Progenitor cell of endocrine pancreas (in vitro differentiated cells): ENCODE measurements at regions not wholly inside any gene's neighbourhood (a gene's known extent, or its start where the extent isn't known, plus 50 kb on each side); places are given as distances from the start of the nearest gene placed in this dataset.
"Not testable (repeated sequence)": the region's sequence is repeated elsewhere in the genome, so short reads cannot be mapped to it uniquely, and the experiment has no call there.

ENCODE experiments used
- DNase-seq: peaks from one replicate; pipeline ENCODE4 v3.0.0; 2021; ENCODE audit warnings: low spot score; ENCODE audit not compliant: unreplicated experiment
- H3K27ac Mint-ChIP-seq: 2 replicates; pipeline ENCODE4 v1.8.0; 2021; ENCODE audit warnings: mild to moderate bottlenecking, moderate library complexity, mixed read lengths
- H3K27me3 Mint-ChIP-seq: 2 replicates; pipeline ENCODE4 v1.8.0; 2021; ENCODE audit warnings: mixed read lengths
- H3K36me3 Mint-ChIP-seq: 2 replicates; pipeline ENCODE4 v1.8.0; 2022; ENCODE audit warnings: mixed read lengths; ENCODE audit not compliant: insufficient read depth
- H3K4me1 Mint-ChIP-seq: 2 replicates; pipeline ENCODE4 v1.8.0; 2021; ENCODE audit warnings: low read depth, mixed read lengths
- H3K4me3 Mint-ChIP-seq: 2 replicates; pipeline ENCODE4 v1.8.0; 2021; ENCODE audit warnings: low read depth, mild to moderate bottlenecking, moderate library complexity, mixed read lengths
- H3K9me3 Mint-ChIP-seq: 2 replicates; pipeline ENCODE4 v1.8.0; 2021; ENCODE audit warnings: low read depth, mixed read lengths
- CTCF ChIP-seq: fragments of 200-600 bp; sonication (generic); IDR thresholded peaks from one replicate; pipeline ENCODE4 v1.5.0; 2021; ENCODE audit warnings: antibody characterized with exemption, mild to moderate bottlenecking; ENCODE audit not compliant: unreplicated experiment

GRCh38 chr4:174055344-174055743 lies 228.1 kb downstream of the FBXO8 start:
- Mint-ChIP-seq H3K27me3 (no peaks in the 10 kb centered on the region), H3K27ac (no peak overlapping the region), H3K9me3 (peaks cover 20% of the 10 kb centered on the region), H3K4me3 (no peak overlapping the region), H3K36me3 (no peaks in the 10 kb centered on the region), H3K4me1 (peaks cover 11% of the 10 kb centered on the region)
- DNase-seq: no peak
- TF ChIP-seq CTCF: no peak

GRCh38 chr4:174053895-174054294 lies 229.6 kb downstream of the FBXO8 start:
- Mint-ChIP-seq H3K27me3 (no peaks in the 10 kb centered on the region), H3K9me3 (peaks cover 23% of the 10 kb centered on the region), H3K4me1 (no peaks in the 10 kb centered on the region), H3K27ac (no peak overlapping the region), H3K36me3 (no peaks in the 10 kb centered on the region), H3K4me3 (no peak overlapping the region)
- DNase-seq: no peak
- TF ChIP-seq CTCF: no peak

- DNase-seq: no peak
- Mint-ChIP-seq H3K27ac (no peak overlapping the region), H3K36me3 (no peaks in the 10 kb centered on the region), H3K9me3 (peaks cover 8% of the 10 kb centered on the region), H3K4me1 (no peaks in the 10 kb centered on the region), H3K4me3 (no peak overlapping the region), H3K27me3 (no peaks in the 10 kb centered on the region)
- TF ChIP-seq CTCF: no peak
These were observed 236.1 kb downstream of the FBXO8 start for GRCh38 chr4:174047363-174047762.

GRCh38 chr4:174045829-174046228 lies 237.6 kb downstream of the FBXO8 start:
- H3K4me1 Mint-ChIP-seq, H3K9me3 Mint-ChIP-seq, H3K27ac Mint-ChIP-seq, H3K36me3 Mint-ChIP-seq, H3K4me3 Mint-ChIP-seq, DNase-seq, H3K27me3 Mint-ChIP-seq: not testable (repeated sequence)

- Mint-ChIP-seq H3K4me1 (no peaks in the 10 kb centered on the region), H3K27ac (no peak overlapping the region), H3K4me3 (no peak overlapping the region), H3K9me3 (peaks cover 8% of the 10 kb centered on the region), H3K27me3 (no peaks in the 10 kb centered on the region), H3K36me3 (no peaks in the 10 kb centered on the region)
- no peak for DNase-seq
- no peak for TF ChIP-seq CTCF
These were observed 238.1 kb downstream of the FBXO8 start for GRCh38 chr4:174045381-174045780.

GRCh38 chr4:174041555-174042105 lies 241.8 kb downstream of the FBXO8 start:
- TF ChIP-seq CTCF: no peak
- no peak for DNase-seq
- peaks cover 6% of the 10 kb centered on the region for H3K4me1 Mint-ChIP-seq
- H3K9me3 Mint-ChIP-seq: peaks cover 8% of the 10 kb centered on the region
- no peaks in the 10 kb centered on the region for H3K36me3 Mint-ChIP-seq
- no peak overlapping the region for H3K27ac Mint-ChIP-seq
- no peaks in the 10 kb centered on the region for H3K27me3 Mint-ChIP-seq
- no peak overlapping the region for H3K4me3 Mint-ChIP-seq
